Colonic mucosa (tissue), 4 donors: ENCODE measurements at regions not wholly inside any gene's neighbourhood (a gene's known extent, or its start where the extent isn't known, plus 50 kb on each side); places are given as distances from the start of the nearest gene placed in this dataset.

Source experiments
- DNase-seq: peaks from one replicate; pipeline ENCODE4 v3.0.0-alpha.2; 2020
- H3K27ac ChIP-seq: fragments of 200-600 bp; one replicate; pipeline ENCODE4 v1.8.0; 2021
- H3K27me3 ChIP-seq: fragments of 200-600 bp; one replicate; pipeline ENCODE4 v1.8.0; 2021
- H3K36me3 ChIP-seq: fragments of 200-600 bp; one replicate; pipeline ENCODE4 v1.8.0; 2021
- H3K4me1 ChIP-seq: fragments of 200-600 bp; one replicate; pipeline ENCODE4 v1.8.0; 2021; ENCODE audit warnings: mild to moderate bottlenecking
- H3K4me3 ChIP-seq: fragments of 200-600 bp; one replicate; pipeline ENCODE4 v1.8.0; 2021
- H3K9ac ChIP-seq, 2 donors: one replicate each; pipeline ENCODE4 v1.7.0; 2013; ENCODE audit warnings: control low read depth in 2 of 2, low read depth in 2 of 2, low read length in 2 of 2
- H3K9me3 ChIP-seq: fragments of 200-600 bp; one replicate; pipeline ENCODE4 v1.8.0; 2021
- CTCF ChIP-seq: fragments of 200-600 bp; IDR thresholded peaks from one replicate; pipeline ENCODE4 v1.8.0; 2022; ENCODE audit warnings: antibody characterized with exemption, mild to moderate bottlenecking
- intact Hi-C: fragments of 100-400 bp; cut with DNase I; formaldehyde crosslinking; loops from one replicate; pipeline ENCODE4 v1.14.1; 2022
- donor health status: healthy.
- donor health status: DM: no; HTN: no; CAD: no.
- donor health status: DM: no; HTN: no; CAD: no.

- Histone ChIP-seq H3K9ac (no peak overlapping the region), H3K27me3 (no peaks in the 10 kb centered on the region), H3K4me3 (no peak overlapping the region), H3K9me3 (no peaks in the 10 kb centered on the region), H3K36me3 (no peaks in the 10 kb centered on the region), H3K4me1 (no peaks in the 10 kb centered on the region), H3K27ac (no peak overlapping the region)
- DNase-seq: no peak
- TF ChIP-seq CTCF: no peak
- intact Hi-C loops: no loop called here
Measured at GRCh38 chr11:59008947-59009346, 69.7 kb downstream of the GLYATL1 start.

GRCh38 chr11:59009661-59010060 is 70.4 kb downstream of the GLYATL1 start:
- H3K27ac ChIP-seq: no peak overlapping the region

GRCh38 chr11:59010708-59011107 is 71.4 kb downstream of the GLYATL1 start:
- no peak for TF ChIP-seq CTCF
- Histone ChIP-seq H3K9ac (no peak overlapping the region), H3K36me3 (no peaks in the 10 kb centered on the region), H3K27me3 (no peaks in the 10 kb centered on the region), H3K4me3 (no peak overlapping the region), H3K27ac (no peak overlapping the region), H3K9me3 (no peaks in the 10 kb centered on the region), H3K4me1 (no peaks in the 10 kb centered on the region)
- DNase-seq: no peak
- intact Hi-C loops: no loop called here

More at GRCh38 chr11:59009661-59010060, 70.4 kb downstream of the GLYATL1 start:
- Histone ChIP-seq H3K4me1 (no peaks in the 10 kb centered on the region), H3K9me3 (no peaks in the 10 kb centered on the region), H3K4me3 (no peak overlapping the region), H3K36me3 (no peaks in the 10 kb centered on the region), H3K9ac (no peak overlapping the region), H3K27me3 (no peaks in the 10 kb centered on the region)
- no peak for TF ChIP-seq CTCF
- intact Hi-C loops: no loop called here
- DNase-seq: no peak

- no peak for TF ChIP-seq CTCF
- Histone ChIP-seq H3K36me3 (no peaks in the 10 kb centered on the region), H3K27ac (no peak overlapping the region), H3K4me3 (no peak overlapping the region), H3K4me1 (no peaks in the 10 kb centered on the region), H3K9me3 (no peaks in the 10 kb centered on the region), H3K27me3 (no peaks in the 10 kb centered on the region), H3K9ac (no peak overlapping the region)
- no peak for DNase-seq
- intact Hi-C loops: no loop called here
Measured at GRCh38 chr11:59011655-59012397, 72.5 kb downstream of the GLYATL1 start.

- DNase-seq: no peak
- H3K4me3 ChIP-seq: no peak overlapping the region
- no peaks in the 10 kb centered on the region for H3K9me3 ChIP-seq
- no peak overlapping the region for H3K9ac ChIP-seq
- H3K27ac ChIP-seq: no peak overlapping the region
- intact Hi-C loops: no loop called here
- no peaks in the 10 kb centered on the region for H3K27me3 ChIP-seq
- no peaks in the 10 kb centered on the region for H3K36me3 ChIP-seq
- H3K4me1 ChIP-seq: no peaks in the 10 kb centered on the region
- no peak for TF ChIP-seq CTCF
Measured at GRCh38 chr11:59012398-59013265, 73.3 kb downstream of the GLYATL1 start.
